ENCODE measurements at regions not wholly inside any gene's neighbourhood (a gene's known extent, or its start where the extent isn't known, plus 50 kb on each side); places are given as distances from the start of the nearest gene placed in this dataset.

- no peak overlapping the region for H3K27ac ChIP-seq (ENCODE audit: insufficient read depth, low read depth, low read length, poor library complexity, severe bottlenecking)
- peaks cover 10% of the 10 kb centered on the region for H3K4me1 ChIP-seq (ENCODE audit: control insufficient read depth, insufficient read depth, low read length)
- no peak overlapping the region for H3K4me3 ChIP-seq (ENCODE audit: insufficient read depth, low read depth, low read length)
- H3K9me3 ChIP-seq (ENCODE audit: control insufficient read depth, low read length): no peaks in the 10 kb centered on the region
- H3K36me3 ChIP-seq (ENCODE audit: control insufficient read depth, insufficient read depth, low read length): no peaks in the 10 kb centered on the region
- H3K27me3 ChIP-seq (ENCODE audit: control insufficient read depth, insufficient read depth, low read length, poor library complexity, severe bottlenecking): no peaks in the 10 kb centered on the region
Measured at GRCh38 chr15:97525809-97526208, 434.7 kb upstream of the ARRDC4 start.

GRCh38 chr15:97528238-97528637 is 432.3 kb upstream of the ARRDC4 start:
- Histone ChIP-seq H3K9me3 (ENCODE audit: control insufficient read depth, low read length) (no peaks in the 10 kb centered on the region), H3K36me3 (ENCODE audit: control insufficient read depth, insufficient read depth, low read length) (no peaks in the 10 kb centered on the region), H3K27me3 (ENCODE audit: control insufficient read depth, insufficient read depth, low read length, poor library complexity, severe bottlenecking) (no peaks in the 10 kb centered on the region), H3K27ac (ENCODE audit: insufficient read depth, low read depth, low read length, poor library complexity, severe bottlenecking) (no peak overlapping the region), H3K4me3 (ENCODE audit: insufficient read depth, low read depth, low read length) (no peak overlapping the region), H3K4me1 (ENCODE audit: control insufficient read depth, insufficient read depth, low read length) (no peaks in the 10 kb centered on the region)
- WGBS, 2 experiments: 94 to 100% methylated on average over 3 of the region's 4 CpGs

- Histone ChIP-seq H3K9me3 (ENCODE audit: control insufficient read depth, low read length) (no peaks in the 10 kb centered on the region), H3K27ac (ENCODE audit: insufficient read depth, low read depth, low read length, poor library complexity, severe bottlenecking) (no peak overlapping the region), H3K4me1 (ENCODE audit: control insufficient read depth, insufficient read depth, low read length) (no peaks in the 10 kb centered on the region), H3K27me3 (ENCODE audit: control insufficient read depth, insufficient read depth, low read length, poor library complexity, severe bottlenecking) (no peaks in the 10 kb centered on the region), H3K4me3 (ENCODE audit: insufficient read depth, low read depth, low read length) (no peak overlapping the region), H3K36me3 (ENCODE audit: control insufficient read depth, insufficient read depth, low read length) (no peaks in the 10 kb centered on the region)
- WGBS, 2 experiments: 79 to 92% methylated on average over 1 of the region's 1 CpG
Measured at GRCh38 chr15:97545799-97546198, 414.7 kb upstream of the ARRDC4 start.

- Histone ChIP-seq H3K27ac (ENCODE audit: insufficient read depth, low read depth, low read length, poor library complexity, severe bottlenecking) (no peak overlapping the region), H3K27me3 (ENCODE audit: control insufficient read depth, insufficient read depth, low read length, poor library complexity, severe bottlenecking) (no peaks in the 10 kb centered on the region), H3K9me3 (ENCODE audit: control insufficient read depth, low read length) (no peaks in the 10 kb centered on the region), H3K36me3 (ENCODE audit: control insufficient read depth, insufficient read depth, low read length) (no peaks in the 10 kb centered on the region), H3K4me3 (ENCODE audit: insufficient read depth, low read depth, low read length) (no peak overlapping the region), H3K4me1 (ENCODE audit: control insufficient read depth, insufficient read depth, low read length) (no peaks in the 10 kb centered on the region)
- WGBS, 2 experiments: 85 to 86% methylated on average over 2 of the region's 2 CpGs
Measured at GRCh38 chr15:97547381-97547780, 413.1 kb upstream of the ARRDC4 start.

GRCh38 chr15:97561529-97561928 is 399.0 kb upstream of the ARRDC4 start:
- Histone ChIP-seq H3K4me1 (ENCODE audit: control insufficient read depth, insufficient read depth, low read length) (no peaks in the 10 kb centered on the region), H3K27me3 (ENCODE audit: control insufficient read depth, insufficient read depth, low read length, poor library complexity, severe bottlenecking) (no peaks in the 10 kb centered on the region), H3K36me3 (ENCODE audit: control insufficient read depth, insufficient read depth, low read length) (no peaks in the 10 kb centered on the region), H3K9me3 (ENCODE audit: control insufficient read depth, low read length) (no peaks in the 10 kb centered on the region), H3K4me3 (ENCODE audit: insufficient read depth, low read depth, low read length) (no peak overlapping the region), H3K27ac (ENCODE audit: insufficient read depth, low read depth, low read length, poor library complexity, severe bottlenecking) (no peak overlapping the region)
- WGBS, 2 experiments: 92 to 93% methylated on average over 2 of the region's 2 CpGs

GRCh38 chr15:97563516-97563915 is 397.0 kb upstream of the ARRDC4 start:
- whole genome bisulfite sequencing, 2 experiments: 86 to 91% methylated on average over 3 of the region's 3 CpGs
- Histone ChIP-seq H3K36me3 (ENCODE audit: control insufficient read depth, insufficient read depth, low read length) (no peaks in the 10 kb centered on the region), H3K27me3 (ENCODE audit: control insufficient read depth, insufficient read depth, low read length, poor library complexity, severe bottlenecking) (no peaks in the 10 kb centered on the region), H3K4me3 (ENCODE audit: insufficient read depth, low read depth, low read length) (no peak overlapping the region), H3K9me3 (ENCODE audit: control insufficient read depth, low read length) (no peaks in the 10 kb centered on the region), H3K27ac (ENCODE audit: insufficient read depth, low read depth, low read length, poor library complexity, severe bottlenecking) (no peak overlapping the region), H3K4me1 (ENCODE audit: control insufficient read depth, insufficient read depth, low read length) (no peaks in the 10 kb centered on the region)

- no peaks in the 10 kb centered on the region for H3K27me3 ChIP-seq (ENCODE audit: control insufficient read depth, insufficient read depth, low read length, poor library complexity, severe bottlenecking)
- H3K27ac ChIP-seq (ENCODE audit: insufficient read depth, low read depth, low read length, poor library complexity, severe bottlenecking): no peak overlapping the region
- H3K9me3 ChIP-seq (ENCODE audit: control insufficient read depth, low read length): no peaks in the 10 kb centered on the region
- H3K4me3 ChIP-seq (ENCODE audit: insufficient read depth, low read depth, low read length): no peak overlapping the region
- no peaks in the 10 kb centered on the region for H3K36me3 ChIP-seq (ENCODE audit: control insufficient read depth, insufficient read depth, low read length)
- no peaks in the 10 kb centered on the region for H3K4me1 ChIP-seq (ENCODE audit: control insufficient read depth, insufficient read depth, low read length)
Measured at GRCh38 chr15:97566961-97567360, 393.5 kb upstream of the ARRDC4 start.

GRCh38 chr15:97567411-97567810 is 393.1 kb upstream of the ARRDC4 start:
- H3K4me1 ChIP-seq (ENCODE audit: control insufficient read depth, insufficient read depth, low read length): no peaks in the 10 kb centered on the region
- 87 to 100% methylated on average over 1 of the region's 1 CpG for WGBS, 2 experiments
- H3K9me3 ChIP-seq (ENCODE audit: control insufficient read depth, low read length): no peaks in the 10 kb centered on the region
- H3K27ac ChIP-seq (ENCODE audit: insufficient read depth, low read depth, low read length, poor library complexity, severe bottlenecking): no peak overlapping the region
- no peaks in the 10 kb centered on the region for H3K27me3 ChIP-seq (ENCODE audit: control insufficient read depth, insufficient read depth, low read length, poor library complexity, severe bottlenecking)
- H3K36me3 ChIP-seq (ENCODE audit: control insufficient read depth, insufficient read depth, low read length): no peaks in the 10 kb centered on the region
- no peak overlapping the region for H3K4me3 ChIP-seq (ENCODE audit: insufficient read depth, low read depth, low read length)

- Histone ChIP-seq H3K36me3 (ENCODE audit: control insufficient read depth, insufficient read depth, low read length) (no peaks in the 10 kb centered on the region), H3K4me1 (ENCODE audit: control insufficient read depth, insufficient read depth, low read length) (no peaks in the 10 kb centered on the region), H3K4me3 (ENCODE audit: insufficient read depth, low read depth, low read length) (no peak overlapping the region), H3K9me3 (ENCODE audit: control insufficient read depth, low read length) (no peaks in the 10 kb centered on the region), H3K27ac (ENCODE audit: insufficient read depth, low read depth, low read length, poor library complexity, severe bottlenecking) (no peak overlapping the region), H3K27me3 (ENCODE audit: control insufficient read depth, insufficient read depth, low read length, poor library complexity, severe bottlenecking) (no peaks in the 10 kb centered on the region)
- WGBS, 2 experiments: 83 to 95% methylated on average over 3 to 5 of the region's 5 CpGs
Measured at GRCh38 chr15:97576929-97577645, 383.4 kb upstream of the ARRDC4 start.

GRCh38 chr15:97585408-97585807 is 375.1 kb upstream of the ARRDC4 start:
- Histone ChIP-seq H3K36me3 (ENCODE audit: control insufficient read depth, insufficient read depth, low read length) (no peaks in the 10 kb centered on the region), H3K4me3 (ENCODE audit: insufficient read depth, low read depth, low read length) (no peak overlapping the region), H3K4me1 (ENCODE audit: control insufficient read depth, insufficient read depth, low read length) (no peaks in the 10 kb centered on the region), H3K27me3 (ENCODE audit: control insufficient read depth, insufficient read depth, low read length, poor library complexity, severe bottlenecking) (no peaks in the 10 kb centered on the region), H3K27ac (ENCODE audit: insufficient read depth, low read depth, low read length, poor library complexity, severe bottlenecking) (no peak overlapping the region), H3K9me3 (ENCODE audit: control insufficient read depth, low read length) (no peaks in the 10 kb centered on the region)
- WGBS, 2 experiments: 96% methylated on average over 10 of the region's 10 CpGs

GRCh38 chr15:97592778-97593177 is 367.7 kb upstream of the ARRDC4 start:
- no peaks in the 10 kb centered on the region for H3K4me1 ChIP-seq (ENCODE audit: control insufficient read depth, insufficient read depth, low read length)
- no peak overlapping the region for H3K27ac ChIP-seq (ENCODE audit: insufficient read depth, low read depth, low read length, poor library complexity, severe bottlenecking)
- WGBS, 2 experiments: 89 to 93% methylated on average over 4 of the region's 4 CpGs
- no peak overlapping the region for H3K4me3 ChIP-seq (ENCODE audit: insufficient read depth, low read depth, low read length)
- no peaks in the 10 kb centered on the region for H3K9me3 ChIP-seq (ENCODE audit: control insufficient read depth, low read length)
- H3K36me3 ChIP-seq (ENCODE audit: control insufficient read depth, insufficient read depth, low read length): no peaks in the 10 kb centered on the region
- H3K27me3 ChIP-seq (ENCODE audit: control insufficient read depth, insufficient read depth, low read length, poor library complexity, severe bottlenecking): no peaks in the 10 kb centered on the region
